Activated CD8-positive, alpha-beta memory T cell treated with anti-CD3 and anti-CD28 coated beads for 24 hours (primary cell): ENCODE measurements at regions not wholly inside any gene's neighbourhood (a gene's known extent, or its start where the extent isn't known, plus 50 kb on each side); places are given as distances from the start of the nearest gene placed in this dataset.
A peak's percentile ranks its signal among the peaks of the same experiment; 100 is the strongest.
"Not testable (repeated sequence)": the region's sequence is repeated elsewhere in the genome, so short reads cannot be mapped to it uniquely, and the experiment has no call there.

Experiments
- DNase-seq: peaks from one replicate; pipeline ENCODE4 v3.0.0-alpha.2; 2020

DNA sequence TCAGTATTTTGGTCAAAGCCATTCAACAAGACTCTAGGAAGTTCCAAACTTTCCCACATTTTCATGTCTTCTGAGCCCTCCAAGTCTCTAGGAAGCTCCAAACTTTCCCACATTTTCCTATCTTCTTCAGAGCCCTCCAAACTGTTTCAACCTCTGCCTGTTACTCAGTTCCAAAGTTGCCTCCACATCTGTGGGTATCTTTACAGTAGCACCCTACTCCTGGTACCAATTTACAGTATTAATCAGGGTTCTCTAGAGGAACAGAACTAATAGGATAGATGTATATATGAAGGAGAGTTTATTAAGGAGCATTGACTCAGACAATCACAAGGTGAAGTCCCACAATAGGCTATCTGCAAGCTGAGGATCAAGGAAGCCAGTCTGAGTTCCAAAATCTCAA, 296.0 kb upstream of the CCL2 start:
- DNase-seq, result not testable (repeated sequence)

DNA sequence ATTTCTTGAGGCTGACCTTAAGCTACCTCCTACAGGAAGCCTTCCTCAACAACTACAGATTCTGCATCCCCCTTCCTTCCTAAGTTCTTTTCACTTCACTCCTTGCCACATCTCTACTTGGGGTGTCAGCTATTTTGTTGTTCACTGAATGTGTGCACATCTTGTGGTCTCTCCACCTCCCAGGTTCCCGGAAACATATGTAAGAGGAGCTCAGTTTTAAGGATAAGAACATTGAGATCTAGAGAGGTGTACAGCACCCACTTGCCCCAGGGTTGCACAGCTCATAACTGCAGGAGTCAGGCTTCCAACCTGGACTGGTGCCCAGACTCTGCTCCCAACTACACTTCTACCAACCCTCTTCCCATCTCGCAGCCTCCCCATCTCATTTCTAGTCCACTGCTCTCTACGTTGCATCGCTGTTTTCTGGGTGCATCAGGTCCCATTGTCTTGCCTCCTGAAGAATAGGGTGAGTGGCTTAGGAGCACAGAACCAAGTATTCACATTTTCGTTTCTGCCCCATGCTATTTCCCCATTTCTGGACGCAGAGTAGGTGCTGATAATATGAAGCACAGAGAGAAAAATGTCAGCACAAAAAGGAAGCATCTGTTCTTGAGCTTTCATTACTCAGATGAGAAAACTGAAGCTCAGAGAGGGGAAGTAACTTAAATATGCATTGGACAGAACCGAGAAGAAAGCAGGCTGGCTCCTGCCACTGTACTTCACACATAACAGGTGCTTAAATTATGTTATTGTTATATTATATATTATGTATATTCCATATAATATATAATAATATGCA, 292.0 kb upstream of the CCL2 start:
- DNase-seq, result no peak

DNA sequence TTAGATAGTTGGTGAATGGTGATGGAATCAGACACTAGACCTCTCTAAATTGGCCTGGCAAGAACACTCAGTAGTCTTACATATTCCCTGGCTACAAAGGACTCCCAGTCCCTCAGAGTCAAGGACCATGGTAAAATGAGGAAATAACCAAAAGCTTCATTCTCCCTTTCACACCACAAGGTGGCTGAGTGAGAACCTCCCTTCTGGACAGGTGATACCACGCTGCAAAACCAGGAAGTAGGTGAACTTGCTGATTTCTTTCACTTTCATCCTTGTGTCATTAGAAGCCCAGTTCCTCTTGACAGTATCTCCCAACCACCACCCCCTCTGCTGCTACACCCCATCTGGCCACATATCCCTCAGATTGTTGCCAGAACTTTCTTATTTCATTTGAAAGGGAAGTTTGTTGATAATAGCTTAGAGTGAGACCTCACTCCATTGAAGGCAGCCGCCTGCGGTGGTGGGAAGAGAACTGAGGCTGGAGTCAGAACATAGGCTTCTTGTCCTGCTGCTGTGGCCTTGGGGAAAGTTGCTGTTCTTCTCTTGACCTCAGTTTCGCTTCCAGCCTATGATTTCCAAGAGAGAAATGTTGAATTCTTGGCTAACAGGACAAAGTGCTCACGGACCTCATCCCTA, 290.6 kb upstream of the CCL2 start:
- DNase-seq, result no peak

DNA sequence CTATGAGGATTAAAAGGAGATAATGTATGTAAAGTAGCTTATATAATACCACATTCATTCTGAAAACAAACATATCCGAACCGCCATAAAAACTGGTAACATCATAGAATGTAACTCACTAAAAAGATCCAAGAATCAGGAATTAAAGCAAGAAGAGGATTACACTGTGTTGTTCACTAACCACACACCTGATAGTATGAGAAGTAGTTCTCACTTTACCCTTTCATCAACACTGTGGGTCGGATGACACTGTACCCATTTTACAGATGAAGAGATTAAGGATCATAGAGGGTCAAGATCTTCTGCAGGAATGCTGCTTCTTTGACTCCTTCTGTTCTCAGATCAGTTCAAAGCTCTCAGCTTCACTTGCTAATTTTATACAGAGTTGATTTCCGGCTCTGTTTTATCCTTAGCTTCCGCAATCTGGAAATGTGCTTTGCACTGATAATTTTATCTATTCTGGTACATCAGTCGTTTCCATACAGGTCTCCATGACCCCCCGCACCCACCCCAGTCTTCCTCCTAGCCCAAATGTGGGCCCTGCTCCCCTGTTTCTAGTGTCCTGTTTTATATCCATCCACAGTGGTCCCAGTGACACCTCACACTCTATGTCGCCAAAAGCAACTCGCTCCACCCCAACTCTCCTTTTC, 288.6 kb upstream of the CCL2 start:
- DNase-seq, result no peak

DNA sequence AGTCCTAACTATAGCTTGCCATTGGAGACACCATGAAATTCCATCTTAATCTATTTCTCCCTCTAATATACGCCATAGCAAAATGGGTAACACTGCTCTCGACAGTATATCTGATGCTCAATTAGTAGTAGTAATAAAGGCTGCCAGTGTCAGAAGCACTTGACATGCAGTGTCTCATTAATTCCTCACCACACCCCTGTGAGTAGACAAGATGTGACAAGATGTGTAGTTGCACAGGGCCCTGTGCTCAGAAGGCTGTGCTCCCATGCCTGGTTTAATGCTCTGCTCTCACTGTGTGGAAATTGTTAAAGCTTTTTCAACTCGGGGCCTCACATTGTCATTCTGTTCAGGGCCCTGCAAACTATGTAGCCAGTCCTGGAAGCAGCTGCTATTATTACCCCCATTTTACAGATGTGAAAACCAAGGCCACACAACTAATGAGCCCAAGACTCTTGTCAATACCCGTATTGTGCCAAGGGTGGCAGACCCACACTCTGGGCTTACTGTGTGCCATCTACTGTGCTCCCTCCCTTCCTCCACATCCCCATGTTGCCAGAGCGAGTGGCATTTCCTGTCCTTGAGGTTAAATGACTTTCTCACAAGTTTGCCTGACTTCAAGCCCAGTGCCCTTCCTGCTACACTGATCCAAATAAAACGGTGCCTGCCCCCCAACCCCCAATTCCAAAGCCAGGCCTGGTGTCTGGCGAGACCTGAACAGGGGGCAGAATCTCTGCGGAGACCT, 287.3 kb upstream of the CCL2 start:
- no peak for DNase-seq

DNA sequence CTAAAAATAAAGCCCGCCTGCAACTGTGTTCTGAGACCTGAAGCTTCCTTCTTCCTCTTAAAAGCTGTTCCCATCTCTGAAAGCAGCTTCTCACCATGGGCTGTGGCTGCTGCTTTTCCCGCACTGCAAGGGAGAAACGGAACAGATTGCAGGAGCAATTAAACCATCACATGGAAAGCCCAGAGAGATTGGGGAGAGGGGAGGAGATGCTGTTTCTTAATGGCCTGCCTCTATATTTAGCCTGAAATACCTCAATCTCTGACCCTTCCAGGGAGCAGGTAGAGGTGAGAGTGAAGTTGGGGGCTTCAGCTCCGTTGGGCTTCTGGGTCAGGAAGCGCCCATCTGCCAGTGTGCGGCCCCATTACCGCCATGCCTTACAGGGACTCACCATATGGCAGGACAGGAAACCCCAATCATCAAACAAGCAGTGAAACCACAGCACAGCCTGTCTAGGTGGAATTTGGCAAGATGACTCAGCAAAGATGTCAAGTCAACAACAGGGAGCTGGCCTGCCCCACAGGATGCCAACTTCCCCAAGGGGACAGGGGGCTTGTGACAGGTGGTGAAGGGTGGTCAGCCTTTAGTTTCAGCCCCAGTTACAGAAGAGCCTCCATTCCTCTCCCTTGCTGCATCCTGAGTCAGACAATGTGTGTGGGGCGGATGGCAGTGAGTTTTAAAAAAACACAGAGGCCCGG, 286.6 kb upstream of the CCL2 start:
- DNase-seq, result peak; percentile 57

DNA sequence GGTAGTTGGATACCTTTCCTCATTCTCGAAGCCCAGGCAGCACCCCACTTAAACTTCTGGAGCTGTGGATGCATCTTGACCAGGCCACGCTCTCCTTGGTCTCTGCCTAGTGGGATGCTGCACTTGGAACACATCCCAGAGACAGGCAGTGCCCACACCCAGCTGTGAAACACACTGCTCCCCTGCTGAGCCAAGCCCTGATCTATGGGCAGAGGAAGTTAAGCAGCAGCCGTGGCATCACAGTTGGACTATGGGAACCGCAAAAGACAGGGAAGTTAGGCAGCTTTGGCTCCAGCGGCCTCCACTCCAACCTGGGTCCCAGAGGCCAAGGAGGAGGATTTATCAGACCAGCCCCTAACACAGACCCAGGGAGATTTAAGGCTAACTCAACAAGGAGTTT, 284.8 kb upstream of the CCL2 start:
- no peak for DNase-seq

DNA sequence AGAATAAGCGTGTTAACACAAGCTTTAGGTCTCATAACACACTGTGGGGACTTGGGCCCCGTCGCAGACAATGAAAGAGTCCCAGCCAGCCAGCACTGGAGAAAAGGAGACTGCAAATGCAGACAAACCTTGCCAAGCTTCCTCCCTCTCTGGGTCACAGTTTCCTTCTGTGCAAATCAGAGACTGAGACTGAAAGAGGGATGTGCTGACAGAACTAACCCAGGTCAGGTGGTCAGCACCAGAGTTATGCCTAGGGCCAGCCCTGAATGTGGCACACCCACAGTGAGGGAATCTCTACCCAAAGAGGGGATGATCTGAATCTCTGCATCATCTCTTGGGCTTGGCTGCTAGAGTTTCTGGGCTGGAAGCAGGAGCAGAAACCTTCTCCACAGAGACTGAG, 282.3 kb upstream of the CCL2 start:
- DNase-seq, result no peak

DNA sequence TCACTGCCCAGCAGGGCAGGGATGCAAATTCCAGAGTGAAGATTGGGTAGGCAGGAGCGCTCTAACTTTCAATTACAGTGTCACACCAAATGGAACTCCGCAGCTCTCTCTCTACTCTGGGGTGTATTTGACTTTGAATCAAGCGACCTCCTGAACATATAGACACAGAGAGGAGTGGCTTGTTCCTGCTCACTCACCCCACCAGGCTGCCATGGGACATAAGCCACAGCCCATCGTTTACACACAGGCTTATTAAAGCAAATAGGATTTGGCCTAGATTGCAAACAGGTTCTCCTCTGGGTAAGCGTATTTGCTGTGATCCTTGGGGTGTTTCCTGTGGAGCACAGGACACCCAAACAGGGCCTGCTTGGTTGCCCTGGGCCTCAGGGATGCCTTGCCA, 281.6 kb upstream of the CCL2 start:
- DNase-seq, result no peak

DNA sequence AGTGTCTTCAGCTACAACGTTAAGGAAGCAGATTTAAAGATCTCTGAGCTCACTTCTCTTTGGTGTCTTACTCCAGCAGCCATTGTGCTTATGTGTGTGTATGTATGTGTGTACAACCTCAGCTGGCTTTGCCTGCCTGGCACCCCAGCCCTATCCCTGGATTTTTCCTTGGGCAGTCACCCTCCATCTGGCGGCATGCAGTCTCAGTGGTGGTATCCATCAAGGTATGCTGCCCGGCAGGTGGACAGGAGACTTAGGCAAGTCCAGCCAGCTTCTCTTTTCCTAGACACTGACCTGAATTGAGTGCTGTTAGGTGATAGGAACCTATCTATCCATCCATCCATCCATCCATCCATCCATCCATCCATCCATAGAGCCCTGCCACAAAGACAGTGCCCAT, 280.8 kb upstream of the CCL2 start:
- no peak for DNase-seq

DNA sequence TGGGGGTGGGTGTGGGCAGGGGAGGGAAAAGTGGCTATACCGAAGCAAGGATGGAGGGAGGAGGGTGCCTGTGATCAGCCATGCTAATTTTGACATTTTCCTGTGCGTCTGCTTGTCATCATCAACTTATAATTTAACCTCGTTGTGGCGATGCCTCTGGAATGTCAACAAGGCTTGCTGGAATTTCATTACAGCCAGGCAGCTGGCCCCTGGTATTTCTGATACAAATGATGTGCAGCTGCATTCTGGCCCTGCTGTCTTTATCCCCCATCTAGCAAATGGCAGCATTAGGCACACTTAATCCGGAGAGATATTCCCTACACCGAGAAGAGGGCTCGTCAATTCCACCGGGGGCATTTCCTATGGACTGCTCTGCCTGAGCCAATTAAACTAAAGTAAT, 278.3 kb upstream of the CCL2 start:
- no peak for DNase-seq

DNA sequence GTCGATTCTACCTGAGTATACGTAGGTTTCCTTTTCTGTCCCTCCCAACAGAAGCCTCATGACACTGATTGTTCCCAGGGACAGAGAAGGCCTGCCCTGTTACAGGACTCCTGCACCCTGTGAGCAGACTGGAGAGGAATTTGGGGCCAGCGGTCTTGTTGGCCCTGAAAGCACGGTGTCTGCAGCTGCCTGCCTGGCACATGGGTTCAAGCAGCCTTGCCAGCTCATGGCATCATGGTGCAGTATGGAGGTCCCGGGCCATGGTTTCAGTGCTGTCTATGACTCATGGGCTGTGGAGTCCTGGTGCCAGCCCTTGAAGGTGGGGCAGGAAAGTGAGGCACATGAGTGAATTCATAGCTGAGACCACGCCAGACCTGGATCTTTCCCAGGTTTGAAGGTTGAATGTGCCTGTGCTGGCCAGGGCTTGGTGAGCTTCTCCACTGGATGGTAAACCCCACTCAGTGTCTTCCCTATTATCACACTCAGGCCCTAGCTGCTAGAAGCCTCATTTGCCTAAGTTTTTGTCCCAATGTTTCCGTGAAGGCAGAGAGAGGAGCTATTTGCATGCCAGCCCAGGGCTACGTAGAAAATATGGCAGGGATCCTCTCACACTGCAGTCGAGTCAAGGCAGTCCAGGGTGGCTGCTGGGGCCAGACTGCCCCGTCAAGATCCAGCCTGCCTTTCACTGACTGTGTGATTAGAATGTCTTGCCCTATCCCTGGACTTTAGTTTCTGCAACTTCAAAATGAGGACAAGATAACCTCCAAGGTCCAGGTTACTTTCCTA, 277.2 kb upstream of the CCL2 start:
- no peak for DNase-seq

DNA sequence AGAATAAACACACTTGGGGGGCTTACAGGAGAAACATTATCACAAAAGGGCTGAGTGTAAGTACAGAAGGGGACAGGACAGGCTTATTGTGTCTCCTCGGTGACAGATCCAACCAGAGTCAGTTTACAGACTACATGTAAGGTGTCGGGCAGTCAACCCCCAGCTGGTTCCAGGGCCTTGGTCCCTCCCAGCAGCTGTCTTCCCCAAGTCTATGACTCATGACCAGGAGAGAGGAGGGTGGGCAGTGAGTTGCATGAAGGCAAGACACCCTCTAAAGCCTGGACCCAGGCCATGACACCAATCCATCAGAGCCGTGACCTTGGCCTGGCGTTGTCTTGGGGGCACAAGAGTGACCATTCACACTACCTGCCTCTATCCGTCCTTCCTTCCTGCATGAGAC, 276.2 kb upstream of the CCL2 start:
- DNase-seq, result no peak

DNA sequence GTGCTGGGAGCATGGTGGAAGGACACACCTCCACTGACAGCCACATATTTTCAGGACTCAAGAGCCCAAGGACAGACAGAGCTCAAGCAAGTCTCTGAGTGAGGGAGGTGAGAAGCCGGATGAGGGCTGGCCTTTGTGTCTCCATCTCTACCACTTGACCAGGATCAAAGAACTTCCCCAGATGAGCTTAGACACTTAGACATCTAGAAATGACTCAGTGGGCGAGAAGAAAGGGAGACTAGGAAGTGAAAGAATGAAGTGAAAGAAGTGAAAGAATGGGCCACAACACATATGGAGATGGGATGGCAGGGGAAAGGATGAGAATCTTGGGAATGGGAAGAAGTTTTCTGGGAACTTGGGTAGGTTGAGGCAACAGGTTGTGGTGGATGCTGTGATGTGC, 274.9 kb upstream of the CCL2 start:
- DNase-seq, result no peak

DNA sequence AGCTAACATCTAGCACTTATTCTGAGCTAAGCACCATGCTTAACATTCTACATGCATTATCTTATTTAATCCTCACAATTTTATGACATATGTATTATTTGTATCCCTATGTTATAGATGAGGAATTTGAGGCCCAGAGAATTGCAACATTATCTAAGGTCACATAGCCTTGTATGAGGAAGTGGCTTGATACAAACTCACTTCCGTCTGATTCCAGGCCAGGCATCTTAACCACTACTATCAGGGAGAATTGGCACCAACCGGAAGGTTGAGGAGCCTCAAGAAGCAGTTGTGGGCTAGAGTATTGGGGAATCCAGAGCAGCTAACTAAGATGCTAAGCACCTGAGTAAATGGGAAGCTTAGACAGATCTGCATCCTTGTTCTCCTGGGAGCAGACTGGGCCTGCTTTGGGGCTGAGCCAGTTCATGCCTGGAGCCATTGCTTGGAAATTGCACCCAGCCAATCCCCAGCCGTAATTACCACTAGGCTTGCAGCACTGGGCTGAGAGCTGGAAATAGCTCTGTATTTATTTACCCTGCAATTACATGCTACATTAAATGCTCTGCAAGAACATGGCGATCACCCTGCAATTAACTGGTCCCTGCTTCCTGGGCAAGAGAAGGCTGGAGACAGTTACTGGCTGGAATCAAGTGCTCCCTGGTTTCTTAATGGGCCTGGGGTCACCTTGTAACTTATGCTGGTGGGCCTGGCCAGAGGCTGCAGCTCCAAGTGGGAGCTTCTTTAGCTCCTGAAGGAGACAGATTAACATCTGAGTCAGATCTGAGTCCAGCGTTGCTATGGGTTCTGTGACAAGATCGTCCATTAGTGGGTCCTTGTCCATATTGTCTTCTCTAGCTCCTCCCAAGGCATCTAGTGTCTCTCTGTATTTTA, 273.1 kb upstream of the CCL2 start:
- DNase-seq, result no peak

DNA sequence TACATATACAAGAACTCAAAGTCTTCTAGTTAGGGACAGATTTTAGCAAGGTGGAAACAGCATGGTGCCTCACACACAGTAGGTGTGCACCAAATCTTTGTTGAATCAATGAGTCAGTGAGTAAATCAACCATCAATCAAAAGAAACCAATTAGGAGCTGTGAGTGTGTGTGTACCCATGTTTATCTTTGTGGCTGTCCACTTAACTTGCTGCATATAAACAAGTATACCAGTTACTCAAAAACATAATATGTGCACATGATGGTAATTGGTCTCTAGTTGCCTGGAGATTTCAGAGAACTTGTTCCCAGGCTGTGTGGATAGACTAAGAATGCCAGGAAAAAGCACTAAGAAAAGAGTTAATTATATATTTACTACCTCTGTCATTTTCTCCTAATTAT, 272.2 kb upstream of the CCL2 start:
- DNase-seq, result no peak

DNA sequence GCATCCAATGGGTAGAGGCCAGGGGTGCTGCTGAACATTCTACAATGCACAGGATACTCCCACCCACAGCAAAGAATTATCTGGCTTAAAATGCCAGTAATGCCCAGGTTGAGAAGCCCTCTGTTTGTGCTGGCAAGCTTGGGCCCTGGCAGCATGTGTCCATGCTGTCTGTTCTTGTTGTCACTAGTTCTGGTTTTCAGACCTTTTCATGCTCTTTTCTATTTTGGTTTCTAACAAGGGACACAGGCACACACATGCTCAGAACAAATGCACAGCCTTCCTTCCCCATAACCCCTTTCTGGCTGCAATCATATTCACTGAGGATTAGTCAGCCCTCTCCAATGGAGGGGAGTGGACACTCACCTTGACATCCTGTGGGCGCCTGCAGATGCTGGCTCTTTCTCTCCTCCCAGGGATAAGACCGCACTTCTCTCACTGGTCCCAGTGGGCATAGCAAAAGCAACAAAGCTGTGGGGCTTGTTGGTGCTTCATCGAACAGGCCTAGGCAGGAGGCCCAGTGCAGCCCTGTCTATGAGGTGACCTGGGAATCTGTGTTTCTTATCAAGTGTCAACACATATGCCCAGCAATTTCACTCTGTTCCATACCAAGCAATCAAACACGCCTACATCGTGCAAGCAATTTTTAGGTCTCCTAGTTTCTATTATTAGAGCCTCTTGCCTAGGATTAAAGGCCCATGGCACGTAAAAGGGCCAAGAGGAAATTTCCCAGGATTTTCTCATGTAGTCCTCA, 271.1 kb upstream of the CCL2 start:
- DNase-seq, result no peak

DNA sequence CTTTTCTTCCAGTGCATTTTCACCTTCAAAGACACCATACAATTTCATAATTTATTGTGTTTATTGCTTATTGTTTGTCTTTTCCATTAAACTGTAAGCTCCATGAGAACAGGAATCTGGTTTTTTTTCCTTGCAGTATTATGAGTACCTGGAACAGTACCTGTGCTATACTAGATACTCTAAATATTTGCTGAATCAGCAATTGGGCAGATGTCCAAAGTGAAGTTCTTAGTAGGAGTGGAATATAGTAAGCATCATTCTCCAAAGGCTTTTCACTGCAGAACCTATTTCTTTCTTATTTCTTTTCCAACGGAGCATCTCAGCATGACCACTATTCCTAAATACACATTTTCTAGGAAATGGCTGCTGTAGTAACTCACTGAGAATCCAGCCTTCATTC, 269.0 kb upstream of the CCL2 start:
- no peak for DNase-seq

DNA sequence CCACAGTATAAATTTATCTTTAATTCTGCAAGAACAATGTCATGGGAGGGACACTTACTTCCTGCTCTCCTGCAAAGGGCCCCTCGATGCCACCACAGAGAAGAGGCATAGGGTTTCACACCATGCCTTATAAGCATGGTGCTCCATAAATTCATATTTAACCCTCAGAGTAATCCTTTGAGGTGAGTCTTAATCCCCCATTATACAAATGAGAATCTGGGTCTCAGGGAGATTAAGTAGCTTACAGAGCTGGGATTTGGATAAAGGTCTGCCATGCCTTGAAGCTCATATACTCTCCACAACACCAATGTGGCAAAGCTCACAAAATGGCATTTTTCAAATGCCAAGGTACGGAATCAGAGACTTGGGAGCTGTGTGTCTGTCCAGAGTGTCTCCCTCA, 268.5 kb upstream of the CCL2 start:
- no peak for DNase-seq

DNA sequence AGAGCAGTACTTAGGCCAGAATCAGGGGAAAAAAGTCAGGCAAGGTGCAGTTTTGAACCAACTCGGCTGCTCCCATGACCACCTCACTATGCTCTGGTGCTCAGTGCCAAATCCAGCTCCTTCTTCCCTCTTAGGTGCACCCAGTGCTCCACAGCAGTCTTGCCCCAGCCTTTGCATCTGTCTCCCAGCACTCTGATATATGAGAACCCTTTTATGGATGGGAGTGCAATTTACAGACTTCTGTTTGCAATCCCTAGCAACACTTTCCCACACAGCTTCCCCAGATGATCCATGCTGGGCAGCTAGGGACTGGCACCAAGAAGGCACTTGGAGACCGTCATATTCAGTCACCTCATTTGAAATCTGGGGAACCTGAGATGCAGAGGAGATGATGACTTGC, 267.9 kb upstream of the CCL2 start:
- DNase-seq, result no peak
